IMR-90 (cell line): ENCODE measurements at regions not wholly inside any gene's neighbourhood (a gene's known extent, or its start where the extent isn't known, plus 50 kb on each side); places are given as distances from the start of the nearest gene placed in this dataset.

Source experiments
- ATAC-seq: fragments of 200-7000 bp; cut with Tn5 transposase; 2 replicates; pipeline ENCODE4 v1.9.1; 2020; ENCODE audit warnings: low read depth, mild to moderate bottlenecking, moderate library complexity
- BruUV-seq: library from RNA; stranded (reverse); fragments of 400-500 nt; replicated peaks from 2 replicates; lab custom pipeline; 2021; lab: Mats Ljungman, UMichigan
- CTCF ChIA-PET: fragments of 300-600 bp; formaldehyde crosslinking; extraction: SDS; loops from one replicate; lab custom pipeline; 2021; ENCODE audit warnings: antibody characterized with exemption; lab: Yijun Ruan, JAX
- POLR2A ChIA-PET: fragments of 300-600 bp; sonication (Branson Sonifier 250); formaldehyde crosslinking; loops from one replicate; lab custom pipeline; 2022; ENCODE audit warnings: antibody characterized with exemption; ENCODE audit not compliant: unreplicated experiment; lab: Charles Lee
- DNase-seq: peaks from one replicate; pipeline ENCODE4 v3.0.0; 2013
- H2AFZ ChIP-seq: replicated peaks from 2 replicates; pipeline ENCODE3; 2013; ENCODE audit warnings: low read length, mild to moderate bottlenecking; ENCODE audit not compliant: poor library complexity
- H2AK5ac ChIP-seq: 2 replicates; pipeline ENCODE4 v1.6.1; 2013; ENCODE audit warnings: low read depth, low read length, inconsistent platforms
- H2AK9ac ChIP-seq: replicated peaks from 2 replicates; pipeline ENCODE3; 2013; ENCODE audit warnings: mild to moderate bottlenecking, low read depth, low read length, moderate library complexity; ENCODE audit not compliant: poor library complexity
- H2BK120ac ChIP-seq: 2 replicates; pipeline ENCODE4 v1.6.1; 2013; ENCODE audit warnings: low read depth, low read length, inconsistent platforms
- H2BK15ac ChIP-seq: 3 replicates; pipeline ENCODE4 v1.6.1; 2013; ENCODE audit warnings: low read depth, low read length, inconsistent platforms
- H2BK20ac ChIP-seq: 2 replicates; pipeline ENCODE4 v1.6.1; 2013; ENCODE audit warnings: low read depth, mild to moderate bottlenecking, inconsistent platforms, low read length, moderate library complexity
- H2BK5ac ChIP-seq: 2 replicates; pipeline ENCODE4 v1.6.1; 2013; ENCODE audit warnings: mild to moderate bottlenecking, low read depth, low read length, inconsistent platforms; ENCODE audit not compliant: poor library complexity, severe bottlenecking
- H3K14ac ChIP-seq: replicated peaks from 2 replicates; pipeline ENCODE4 v1.6.1; 2013; ENCODE audit warnings: low read depth, low read length, inconsistent platforms
- H3K18ac ChIP-seq: 2 replicates; pipeline ENCODE4 v1.6.1; 2013; ENCODE audit warnings: low read depth, low read length, control low read depth
- H3K23ac ChIP-seq: 2 replicates; pipeline ENCODE4 v1.6.1; 2013; ENCODE audit warnings: low read depth, low read length, inconsistent platforms
- H3K27ac ChIP-seq: 2 replicates; pipeline ENCODE4 v1.5.1; 2013; ENCODE audit warnings: mild to moderate bottlenecking, control low read depth, low read length; ENCODE audit not compliant: insufficient read depth
- H3K27me3 ChIP-seq: 2 replicates; pipeline ENCODE4 v1.6.1; 2013; ENCODE audit warnings: low read length; ENCODE audit not compliant: control insufficient read depth, insufficient read depth
- H3K36me3 ChIP-seq: 2 replicates; pipeline ENCODE4 v1.6.1; 2013; ENCODE audit warnings: low read length, mixed read lengths; ENCODE audit not compliant: control insufficient read depth, insufficient read depth
- H3K4ac ChIP-seq: 2 replicates; pipeline ENCODE4 v1.6.1; 2013; ENCODE audit warnings: low read depth, low read length, inconsistent platforms
- H3K4me1 ChIP-seq: 2 replicates; pipeline ENCODE4 v1.6.1; 2013; ENCODE audit warnings: low read length, mixed read lengths; ENCODE audit not compliant: control insufficient read depth, insufficient read depth
- H3K4me2 ChIP-seq: 2 replicates; pipeline ENCODE4 v1.6.1; 2013; ENCODE audit warnings: low read depth, mild to moderate bottlenecking, control low read depth, low read length, moderate library complexity
- H3K4me3 ChIP-seq: 2 replicates; pipeline ENCODE4 v1.5.1; 2013; ENCODE audit warnings: low read depth, mild to moderate bottlenecking, control low read depth, low read length, moderate library complexity; ENCODE audit not compliant: insufficient read depth
- H3K56ac ChIP-seq: 2 replicates; pipeline ENCODE4 v1.6.1; 2013; ENCODE audit warnings: low read length, inconsistent platforms; ENCODE audit not compliant: insufficient read depth; ENCODE audit errors: extremely low read depth
- H3K79me1 ChIP-seq, 2 experiments: 2 replicates each; pipeline ENCODE4 v1.6.1; 2013; ENCODE audit warnings: low read length in 2 of 2, inconsistent platforms in 1 of 2, low read depth in 1 of 2
- H3K9ac ChIP-seq: 2 replicates; pipeline ENCODE4 v1.6.1; 2013; ENCODE audit warnings: low read depth, low read length, control low read depth
- H3K9me1 ChIP-seq: 2 replicates; pipeline ENCODE4 v1.6.1; 2013; ENCODE audit warnings: low read length, inconsistent platforms; ENCODE audit not compliant: insufficient read depth
- H3K9me3 ChIP-seq: 2 replicates; pipeline ENCODE4 v1.6.1; 2013; ENCODE audit warnings: low read length; ENCODE audit not compliant: control insufficient read depth, insufficient read depth
- H4K20me1 ChIP-seq: 2 replicates; pipeline ENCODE4 v1.6.1; 2013; ENCODE audit warnings: low read length, inconsistent platforms; ENCODE audit not compliant: insufficient read depth
- H4K5ac ChIP-seq: 2 replicates; pipeline ENCODE4 v1.6.1; 2013; ENCODE audit warnings: mild to moderate bottlenecking, low read depth, low read length, control low read depth
- H4K8ac ChIP-seq, 2 experiments: 2 replicates each; pipeline ENCODE4 v1.6.1; 2013; ENCODE audit warnings: low read depth in 2 of 2, low read length in 2 of 2, control low read depth in 1 of 2, inconsistent platforms in 1 of 2
- H4K91ac ChIP-seq: 2 replicates; pipeline ENCODE4 v1.6.1; 2013; ENCODE audit warnings: low read depth, low read length, inconsistent platforms; ENCODE audit not compliant: insufficient read depth
- BHLHE40 ChIP-seq: fragments of 150-350 bp; IDR thresholded peaks from 2 replicates; pipeline ENCODE4 v1.6.1; 2016; ENCODE audit warnings: mild to moderate bottlenecking, low read depth, low read length
- CEBPB ChIP-seq: IDR thresholded peaks from 2 replicates; pipeline ENCODE4 v1.6.1; 2012; ENCODE audit warnings: low read depth, low read length, improper control_type of control experiment
- CHD1 ChIP-seq: IDR thresholded peaks from 2 replicates; pipeline ENCODE4 v1.6.1; 2012; ENCODE audit warnings: low read depth, low read length, improper control_type of control experiment
- FOS ChIP-seq: fragments of 150-350 bp; IDR thresholded peaks from 2 replicates; pipeline ENCODE4 v1.6.1; 2016; ENCODE audit warnings: low read depth, low read length
- MAFK ChIP-seq: IDR thresholded peaks from 2 replicates; pipeline ENCODE4 v1.6.1; 2012; ENCODE audit warnings: low read depth, low read length, improper control_type of control experiment
- MAZ ChIP-seq: IDR thresholded peaks from 2 replicates; pipeline ENCODE4 v1.6.1; 2012; ENCODE audit warnings: low read depth, mild to moderate bottlenecking, low read length, improper control_type of control experiment, moderate library complexity, borderline replicate concordance
- MXI1 ChIP-seq: IDR thresholded peaks from 2 replicates; pipeline ENCODE4 v1.6.1; 2012; ENCODE audit warnings: low read depth, mild to moderate bottlenecking, low read length, moderate library complexity, borderline replicate concordance
- NFE2L2 ChIP-seq: fragments of 150-350 bp; IDR thresholded peaks from 2 replicates; pipeline ENCODE4 v1.6.1; 2016; ENCODE audit warnings: low read depth, mild to moderate bottlenecking, low read length
- POLR2A ChIP-seq: IDR thresholded peaks from 2 replicates; pipeline ENCODE4 v1.6.1; 2012; ENCODE audit warnings: mild to moderate bottlenecking, low read depth, low read length
- RAD21 ChIP-seq: IDR thresholded peaks from 2 replicates; pipeline ENCODE4 v1.6.1; 2012; ENCODE audit warnings: low read length, improper control_type of control experiment
- RCOR1 ChIP-seq: IDR thresholded peaks from 2 replicates; pipeline ENCODE4 v1.6.1; 2012; ENCODE audit warnings: mild to moderate bottlenecking, low read length, improper control_type of control experiment; ENCODE audit not compliant: insufficient replicate concordance
- RFX5 ChIP-seq: IDR thresholded peaks from 2 replicates; pipeline ENCODE4 v1.8.0; 2012; ENCODE audit warnings: low read depth, mild to moderate bottlenecking, low read length, moderate library complexity
- SMC3 ChIP-seq: fragments of 150-350 bp; IDR thresholded peaks from 2 replicates; pipeline ENCODE4 v1.6.1; 2016; ENCODE audit warnings: low read depth, mild to moderate bottlenecking, antibody characterized with exemption, low read length, moderate library complexity
- WGBS, 2 experiments: methylation state at CpG; one replicate each; pipeline versions ENCODE4 v1.1.5 to v1.1.7; 2013; ENCODE audit warnings: missing lambda C conversion rate in 2 of 2; ENCODE audit not compliant: insufficient read length in 1 of 2; ENCODE audit errors: extremely low coverage in 2 of 2; 5-methylcytosine and 5-hydroxymethylcytosine counted together
- dilution Hi-C: fragments of 300-500 bp; cut with HindIII; formaldehyde crosslinking; loops from one replicate; pipeline ENCODE4 v1.14.3; 2018; ENCODE audit warnings: low sequenced_read_pairs; ENCODE audit not compliant: unreplicated experiment
- in situ Hi-C: fragments of 300-500 bp; cut with MboI; formaldehyde crosslinking; loops from 3 replicates; pipeline ENCODE4 v1.14.3; 2019; ENCODE audit warnings: low sequenced_read_pairs, inconsistent platforms, mixed read lengths
- intact Hi-C: fragments of 100-400 bp; cut with micrococcal nuclease; formaldehyde crosslinking; loops from 2 replicates; pipeline ENCODE4 v1.10.0; 2022
- TF ChIP-seq, protein P1 (sequence below): conservative IDR thresholded peaks from 2 replicates; pipeline ENCODE4 v1.5.1; 2012; ENCODE audit warnings: mild to moderate bottlenecking, low read depth, low read length, improper control_type of control experiment
- TF ChIP-seq, protein P2 (sequence below): fragments of 150-350 bp; IDR thresholded peaks from 2 replicates; pipeline ENCODE4 v1.6.1; 2016; ENCODE audit warnings: low read depth, mild to moderate bottlenecking, low read length, moderate library complexity, borderline replicate concordance
- TF ChIP-seq, protein P3 (sequence below): fragments of 150-350 bp; IDR thresholded peaks from 2 replicates; pipeline ENCODE4 v1.6.1; 2017; ENCODE audit warnings: mild to moderate bottlenecking, antibody characterized with exemption, low read length, low read depth

DNA sequence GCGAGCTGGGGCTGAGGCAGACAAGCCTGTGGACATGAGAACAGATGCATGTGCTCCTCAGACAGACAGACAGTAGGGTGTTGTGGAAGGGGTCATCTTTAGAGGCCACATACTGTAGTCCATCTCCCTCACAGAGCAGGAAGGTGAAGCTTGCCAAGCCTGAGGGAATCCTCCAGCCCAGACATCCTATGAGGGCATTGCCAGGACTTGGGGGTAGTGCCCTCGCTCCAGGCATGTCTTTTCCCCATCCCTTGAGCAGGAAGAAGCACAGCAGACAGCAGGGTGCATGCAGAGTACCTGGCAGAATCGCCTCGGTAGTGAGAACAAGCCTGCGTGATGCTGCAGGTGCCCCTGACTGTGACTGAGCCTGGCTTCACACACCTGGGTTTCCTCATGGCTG, 66.5 kb upstream of the CLDN5 start:
- Histone ChIP-seq H3K4me2 (no peak overlapping the region), H2AK9ac (no peak overlapping the region), H3K27me3 (peaks cover 30% of the 10 kb centered on the region), H2BK120ac (no peak overlapping the region), H3K79me1 (no peaks in the 10 kb centered on the region), H4K91ac (no peak overlapping the region), H4K8ac (no peak overlapping the region), H3K27ac (no peak overlapping the region), H3K36me3 (no peaks in the 10 kb centered on the region), H4K20me1 (no peaks in the 10 kb centered on the region), H3K9me3 (no peaks in the 10 kb centered on the region), H3K14ac (no peak overlapping the region), H3K4me3 (no peak overlapping the region), H3K18ac (no peak overlapping the region), H3K4ac (no peak overlapping the region), H2BK20ac (no peak overlapping the region), H3K9me1 (no peaks in the 10 kb centered on the region), H3K4me1 (no peaks in the 10 kb centered on the region), H3K9ac (no peak overlapping the region), H3K23ac (no peak overlapping the region), H2BK15ac (no peak overlapping the region), H3K56ac (no peak overlapping the region), H4K5ac (no peak overlapping the region), H2AK5ac (no peak overlapping the region), H2AFZ (peak overlapping the region; percentile 51), H2BK5ac (no peak overlapping the region)
- TF ChIP-seq POLR2A (no peak), NFE2L2 (no peak), SMC3 (no peak), MXI1 (no peak), MAFK (no peak), CEBPB (no peak), RFX5 (no peak), RCOR1 (no peak), RAD21 (no peak), BHLHE40 (no peak), MAZ (no peak), CHD1 (no peak), FOS (no peak)
- TF ChIP-seq, protein P1, sequence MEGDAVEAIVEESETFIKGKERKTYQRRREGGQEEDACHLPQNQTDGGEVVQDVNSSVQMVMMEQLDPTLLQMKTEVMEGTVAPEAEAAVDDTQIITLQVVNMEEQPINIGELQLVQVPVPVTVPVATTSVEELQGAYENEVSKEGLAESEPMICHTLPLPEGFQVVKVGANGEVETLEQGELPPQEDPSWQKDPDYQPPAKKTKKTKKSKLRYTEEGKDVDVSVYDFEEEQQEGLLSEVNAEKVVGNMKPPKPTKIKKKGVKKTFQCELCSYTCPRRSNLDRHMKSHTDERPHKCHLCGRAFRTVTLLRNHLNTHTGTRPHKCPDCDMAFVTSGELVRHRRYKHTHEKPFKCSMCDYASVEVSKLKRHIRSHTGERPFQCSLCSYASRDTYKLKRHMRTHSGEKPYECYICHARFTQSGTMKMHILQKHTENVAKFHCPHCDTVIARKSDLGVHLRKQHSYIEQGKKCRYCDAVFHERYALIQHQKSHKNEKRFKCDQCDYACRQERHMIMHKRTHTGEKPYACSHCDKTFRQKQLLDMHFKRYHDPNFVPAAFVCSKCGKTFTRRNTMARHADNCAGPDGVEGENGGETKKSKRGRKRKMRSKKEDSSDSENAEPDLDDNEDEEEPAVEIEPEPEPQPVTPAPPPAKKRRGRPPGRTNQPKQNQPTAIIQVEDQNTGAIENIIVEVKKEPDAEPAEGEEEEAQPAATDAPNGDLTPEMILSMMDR: no peak
- TF ChIP-seq, protein P2, sequence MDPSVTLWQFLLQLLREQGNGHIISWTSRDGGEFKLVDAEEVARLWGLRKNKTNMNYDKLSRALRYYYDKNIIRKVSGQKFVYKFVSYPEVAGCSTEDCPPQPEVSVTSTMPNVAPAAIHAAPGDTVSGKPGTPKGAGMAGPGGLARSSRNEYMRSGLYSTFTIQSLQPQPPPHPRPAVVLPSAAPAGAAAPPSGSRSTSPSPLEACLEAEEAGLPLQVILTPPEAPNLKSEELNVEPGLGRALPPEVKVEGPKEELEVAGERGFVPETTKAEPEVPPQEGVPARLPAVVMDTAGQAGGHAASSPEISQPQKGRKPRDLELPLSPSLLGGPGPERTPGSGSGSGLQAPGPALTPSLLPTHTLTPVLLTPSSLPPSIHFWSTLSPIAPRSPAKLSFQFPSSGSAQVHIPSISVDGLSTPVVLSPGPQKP: no peak
- TF ChIP-seq, protein P3, sequence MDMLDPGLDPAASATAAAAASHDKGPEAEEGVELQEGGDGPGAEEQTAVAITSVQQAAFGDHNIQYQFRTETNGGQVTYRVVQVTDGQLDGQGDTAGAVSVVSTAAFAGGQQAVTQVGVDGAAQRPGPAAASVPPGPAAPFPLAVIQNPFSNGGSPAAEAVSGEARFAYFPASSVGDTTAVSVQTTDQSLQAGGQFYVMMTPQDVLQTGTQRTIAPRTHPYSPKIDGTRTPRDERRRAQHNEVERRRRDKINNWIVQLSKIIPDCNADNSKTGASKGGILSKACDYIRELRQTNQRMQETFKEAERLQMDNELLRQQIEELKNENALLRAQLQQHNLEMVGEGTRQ: no peak
- no peak for ATAC-seq
- BruUV-seq: no TSS peak
- in situ Hi-C loops (no loop called here), dilution Hi-C loops (no loop called here), intact Hi-C loops (no loop called here)
- ChIA-PET POLR2A (no interaction called here), CTCF (interaction anchor here (0.6 kb wide), 1 partner anchor 10 kb away, joined by 4 read pairs; no protein-coding TSS in a partner anchor)
- 25% methylated on average over 2 of the region's 5 CpGs; no CpG with 5 or more reads in 1 of the 2 experiments for WGBS, 2 experiments
- no peak for DNase-seq
